ENCODE measurements at regions not wholly inside any gene's neighbourhood (a gene's known extent, or its start where the extent isn't known, plus 50 kb on each side); places are given as distances from the start of the nearest gene placed in this dataset.

DNA sequence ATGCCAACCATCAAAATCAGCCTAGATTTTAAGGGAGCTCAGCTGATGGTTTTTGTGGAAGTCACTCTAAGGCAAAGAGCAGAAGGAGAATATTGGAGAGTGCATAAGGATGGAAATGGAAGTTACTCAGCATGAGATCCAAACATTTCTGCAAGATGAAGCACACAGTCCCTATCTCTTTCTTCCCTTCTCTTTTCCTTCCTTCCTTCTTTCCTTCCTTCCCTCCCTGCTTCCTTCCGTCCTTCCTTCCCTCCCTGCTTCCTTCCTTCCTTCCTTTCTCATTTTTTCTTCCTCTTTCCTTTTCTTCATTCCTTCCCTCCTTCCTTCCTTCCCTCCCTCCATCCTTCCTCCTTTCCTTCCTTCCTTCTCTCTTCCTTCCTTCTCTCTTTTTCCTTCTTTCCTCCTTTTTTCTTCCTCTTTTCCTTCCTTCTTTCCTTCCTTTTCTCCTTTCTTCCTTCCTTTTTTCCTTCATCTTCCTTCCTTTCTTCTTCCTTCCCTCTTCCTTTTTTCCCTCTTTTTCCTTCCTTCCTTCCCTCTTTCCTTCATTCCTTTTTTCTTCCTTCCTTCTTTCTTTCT lies 727.9 kb upstream of the CDH2 start:
- Mint-ChIP-seq H3K9me3 (ENCODE audit: unreplicated experiment) (peaks cover 8% of the 10 kb centered on the region), H3K27me3 (ENCODE audit: insufficient read depth, unreplicated experiment) (no peaks in the 10 kb centered on the region), H3K4me3 (ENCODE audit: unreplicated experiment) (no peak overlapping the region), H3K4me1 (ENCODE audit: insufficient read depth, unreplicated experiment) (peaks cover 8% of the 10 kb centered on the region), H3K27ac (ENCODE audit: low read depth, unreplicated experiment) (no peak overlapping the region), H3K36me3 (ENCODE audit: insufficient read depth, unreplicated experiment) (no peaks in the 10 kb centered on the region)
- DNase-seq (ENCODE audit: unreplicated experiment): no peak
- ChIA-PET CTCF (interaction anchor here (0.5 to 0.6 kb wide), 2 partner anchors 29 to 38 kb away, joined by 3 to 4 read pairs; no protein-coding TSS in a partner anchor), POLR2A (no interaction called here)
- intact Hi-C loops (cut with micrococcal nuclease): no loop called here
- TF ChIP-seq, protein P1, sequence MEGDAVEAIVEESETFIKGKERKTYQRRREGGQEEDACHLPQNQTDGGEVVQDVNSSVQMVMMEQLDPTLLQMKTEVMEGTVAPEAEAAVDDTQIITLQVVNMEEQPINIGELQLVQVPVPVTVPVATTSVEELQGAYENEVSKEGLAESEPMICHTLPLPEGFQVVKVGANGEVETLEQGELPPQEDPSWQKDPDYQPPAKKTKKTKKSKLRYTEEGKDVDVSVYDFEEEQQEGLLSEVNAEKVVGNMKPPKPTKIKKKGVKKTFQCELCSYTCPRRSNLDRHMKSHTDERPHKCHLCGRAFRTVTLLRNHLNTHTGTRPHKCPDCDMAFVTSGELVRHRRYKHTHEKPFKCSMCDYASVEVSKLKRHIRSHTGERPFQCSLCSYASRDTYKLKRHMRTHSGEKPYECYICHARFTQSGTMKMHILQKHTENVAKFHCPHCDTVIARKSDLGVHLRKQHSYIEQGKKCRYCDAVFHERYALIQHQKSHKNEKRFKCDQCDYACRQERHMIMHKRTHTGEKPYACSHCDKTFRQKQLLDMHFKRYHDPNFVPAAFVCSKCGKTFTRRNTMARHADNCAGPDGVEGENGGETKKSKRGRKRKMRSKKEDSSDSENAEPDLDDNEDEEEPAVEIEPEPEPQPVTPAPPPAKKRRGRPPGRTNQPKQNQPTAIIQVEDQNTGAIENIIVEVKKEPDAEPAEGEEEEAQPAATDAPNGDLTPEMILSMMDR (IDR thresholded peaks at IDR 0.05; ENCODE audit: unreplicated experiment): no peak
- BruUV-seq (replicated peaks): no TSS peak

DNA sequence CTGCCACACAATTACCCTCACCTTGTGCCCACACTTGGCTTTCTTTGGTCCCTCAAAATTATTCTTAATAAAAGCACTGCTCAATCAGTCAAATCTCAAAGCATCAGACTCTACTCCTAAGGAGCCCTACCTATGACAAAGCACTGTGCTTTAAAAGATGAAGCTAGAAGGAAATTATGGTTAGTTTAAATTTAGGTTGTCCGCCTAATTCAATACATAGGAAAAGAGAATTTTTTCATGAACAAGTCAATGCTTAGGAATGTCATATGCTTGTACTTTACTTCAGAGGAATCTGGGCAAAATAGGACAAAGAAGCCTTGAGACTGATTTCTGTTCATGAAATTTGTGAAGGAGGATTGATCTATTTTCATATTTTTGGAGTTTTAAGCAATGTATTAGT lies 726.4 kb upstream of the CDH2 start:
- H3K9me3 Mint-ChIP-seq (ENCODE audit: unreplicated experiment): peaks cover 8% of the 10 kb centered on the region
- BruUV-seq (replicated peaks): no TSS peak
- no peak overlapping the region for H3K4me3 Mint-ChIP-seq (ENCODE audit: unreplicated experiment)
- DNase-seq (ENCODE audit: unreplicated experiment): no peak
- ChIA-PET POLR2A (no interaction called here), CTCF (interaction anchor here (1.1 kb wide), 1 partner anchor 463 kb away, joined by 4 read pairs; no protein-coding TSS in a partner anchor)
- no peaks in the 10 kb centered on the region for H3K27me3 Mint-ChIP-seq (ENCODE audit: insufficient read depth, unreplicated experiment)
- no peaks in the 10 kb centered on the region for H3K36me3 Mint-ChIP-seq (ENCODE audit: insufficient read depth, unreplicated experiment)
- TF ChIP-seq, protein P1 (IDR thresholded peaks at IDR 0.05; ENCODE audit: unreplicated experiment): no peak
- peaks cover 8% of the 10 kb centered on the region for H3K4me1 Mint-ChIP-seq (ENCODE audit: insufficient read depth, unreplicated experiment)
- intact Hi-C loops (cut with micrococcal nuclease): no loop called here
- no peak overlapping the region for H3K27ac Mint-ChIP-seq (ENCODE audit: low read depth, unreplicated experiment)

DNA sequence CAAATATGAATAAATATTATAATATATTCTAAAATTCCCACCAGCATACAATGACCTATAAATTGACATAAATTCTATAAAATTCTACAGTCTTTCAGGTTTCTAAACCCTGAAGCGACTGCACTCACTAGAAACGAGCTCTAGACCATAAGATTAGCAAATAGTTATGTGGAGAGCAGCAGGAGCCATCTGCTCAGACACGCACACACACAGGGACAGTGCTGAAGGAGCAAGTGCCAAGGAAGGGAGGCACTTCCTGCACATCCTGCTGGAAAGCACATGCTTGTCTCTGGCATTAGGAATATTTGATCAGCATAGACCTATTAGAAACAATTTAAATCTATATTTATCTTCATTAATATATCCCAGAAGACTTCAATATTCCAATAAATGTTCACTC lies 713.9 kb upstream of the CDH2 start:
- Mint-ChIP-seq H3K9me3 (ENCODE audit: unreplicated experiment) (no peaks in the 10 kb centered on the region), H3K27ac (ENCODE audit: low read depth, unreplicated experiment) (no peak overlapping the region), H3K4me3 (ENCODE audit: unreplicated experiment) (no peak overlapping the region), H3K36me3 (ENCODE audit: insufficient read depth, unreplicated experiment) (no peaks in the 10 kb centered on the region), H3K4me1 (ENCODE audit: insufficient read depth, unreplicated experiment) (no peaks in the 10 kb centered on the region), H3K27me3 (ENCODE audit: insufficient read depth, unreplicated experiment) (no peaks in the 10 kb centered on the region)
- intact Hi-C loops (cut with micrococcal nuclease): no loop called here
- CTCF ChIA-PET: no interaction called here
- POLR2A ChIA-PET: no interaction called here
- no peak for DNase-seq (ENCODE audit: unreplicated experiment)
- no TSS peak for BruUV-seq (replicated peaks)
- TF ChIP-seq, protein P1 (IDR thresholded peaks at IDR 0.05; ENCODE audit: unreplicated experiment): no peak

DNA sequence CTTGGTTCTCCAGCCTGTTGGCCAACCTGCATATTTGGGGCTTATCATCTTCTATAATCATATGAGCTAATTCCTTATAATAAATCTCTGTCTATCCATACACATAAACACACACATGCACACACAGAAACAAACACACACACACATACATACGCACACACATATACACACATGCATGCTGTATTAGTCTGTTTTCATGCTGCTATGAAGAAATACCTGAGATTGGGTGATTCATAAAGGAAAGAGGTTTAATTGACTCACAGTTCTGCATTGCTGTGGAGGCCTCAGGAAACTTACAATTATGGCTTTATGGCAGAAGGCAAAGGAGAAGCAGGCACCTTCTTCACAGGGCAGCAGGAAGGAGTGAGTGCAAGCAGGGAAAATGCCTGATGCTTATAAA lies 707.4 kb upstream of the CDH2 start:
- Mint-ChIP-seq H3K27ac (ENCODE audit: low read depth, unreplicated experiment) (no peak overlapping the region), H3K4me3 (ENCODE audit: unreplicated experiment) (no peak overlapping the region), H3K36me3 (ENCODE audit: insufficient read depth, unreplicated experiment) (no peaks in the 10 kb centered on the region), H3K9me3 (ENCODE audit: unreplicated experiment) (no peaks in the 10 kb centered on the region), H3K27me3 (ENCODE audit: insufficient read depth, unreplicated experiment) (no peaks in the 10 kb centered on the region), H3K4me1 (ENCODE audit: insufficient read depth, unreplicated experiment) (no peaks in the 10 kb centered on the region)
- intact Hi-C loops (cut with micrococcal nuclease): no loop called here
- POLR2A ChIA-PET: no interaction called here
- TF ChIP-seq, protein P1 (IDR thresholded peaks at IDR 0.05; ENCODE audit: unreplicated experiment): no peak
- no TSS peak for BruUV-seq (replicated peaks)
- DNase-seq (ENCODE audit: unreplicated experiment): peak; percentile 3
- CTCF ChIA-PET: no interaction called here

Measured in MCF 10A (cell line).